SK-N-SH (cell line): ENCODE measurements at regions not wholly inside any gene's neighbourhood (a gene's known extent, or its start where the extent isn't known, plus 50 kb on each side); places are given as distances from the start of the nearest gene placed in this dataset.

Experiments used
- CTCF ChIA-PET: fragments of 300-600, 350-600 bp; formaldehyde crosslinking; extraction: SDS; loops from one replicate; lab custom pipeline; 2021; lab: Yijun Ruan, JAX
- POLR2A ChIA-PET: fragments of 350-600 bp; sonication (Branson Sonifier 250); formaldehyde crosslinking; extraction: SDS; loops from one replicate; lab custom pipeline; 2020; ENCODE audit warnings: antibody characterized with exemption, inconsistent platforms; lab: Yijun Ruan, JAX
- DNase-seq: peaks from one replicate; pipeline ENCODE4 v3.0.0; 2012
- H2AFZ ChIP-seq: fragments of 200-600 bp; sonication (generic); 2 replicates; pipeline ENCODE4 v1.8.1; 2016; ENCODE audit warnings: antibody characterized with exemption, mild to moderate bottlenecking, low read depth
- H3F3A ChIP-seq: fragments of 200-600 bp; sonication (generic); replicated peaks from 2 replicates; pipeline ENCODE3; 2016; ENCODE audit warnings: antibody characterized with exemption, mild to moderate bottlenecking; ENCODE audit not compliant: insufficient read depth
- H3K27ac ChIP-seq, 2 experiments: fragments of 200-500 bp in 1 of 2; fragments of 200-600 bp in 1 of 2; sonication (Bioruptor generic) in 1 of 2; sonication (generic), shearing (Covaris generic) in 1 of 2; 2 replicates each; pipeline versions ENCODE4 v1.5.1 to v1.6.1; 2014 to 2016; ENCODE audit warnings: low read depth in 2 of 2, inconsistent platforms in 1 of 2, low read length in 1 of 2, mild to moderate bottlenecking in 1 of 2, mixed read lengths in 1 of 2
- H3K27me3 ChIP-seq: fragments of 200-600 bp; sonication (generic), shearing (Covaris generic); 2 replicates; pipeline ENCODE4 v1.6.1; 2016; ENCODE audit warnings: mixed run types; ENCODE audit not compliant: insufficient read depth
- H3K36me3 ChIP-seq, 2 experiments: fragments of 200-500 bp in 1 of 2; fragments of 200-600 bp in 1 of 2; sonication (Bioruptor generic) in 1 of 2; sonication (generic) in 1 of 2; replicated peaks in 1 of 2; 2 replicates each; pipeline versions ENCODE3 to v1.5.1; 2014 to 2016; ENCODE audit warnings: low read length in 1 of 2, mild to moderate bottlenecking in 1 of 2; ENCODE audit not compliant: insufficient read depth in 2 of 2, control insufficient read depth in 1 of 2
- H3K4me1 ChIP-seq, 2 experiments: fragments of 200-500 bp in 1 of 2; fragments of 200-600 bp in 1 of 2; sonication (Bioruptor generic) in 1 of 2; sonication (generic), shearing (Covaris generic) in 1 of 2; 2 replicates each; pipeline versions ENCODE4 v1.5.1 to v1.6.1; 2014 to 2016; ENCODE audit warnings: low read depth in 1 of 2, low read length in 1 of 2, mixed run types in 1 of 2; ENCODE audit not compliant: insufficient read depth in 2 of 2, control insufficient read depth in 1 of 2
- H3K4me2 ChIP-seq: fragments of 200-600 bp; sonication (generic), shearing (Covaris generic); 2 replicates; pipeline ENCODE4 v1.6.1; 2017; ENCODE audit warnings: mixed run types
- H3K4me3 ChIP-seq, 2 experiments: fragments of 200-500 bp in 1 of 2; fragments of 200-600 bp in 1 of 2; sonication (Bioruptor generic) in 1 of 2; sonication (generic), shearing (Covaris generic) in 1 of 2; 2 replicates each; pipeline versions ENCODE4 v1.5.1 to v1.8.1; 2014 to 2016; ENCODE audit warnings: low read depth in 2 of 2, inconsistent platforms in 1 of 2, low read length in 1 of 2, mild to moderate bottlenecking in 1 of 2, mixed read lengths in 1 of 2, moderate library complexity in 1 of 2
- H3K79me2 ChIP-seq: fragments of 200-600 bp; sonication (generic); 2 replicates; pipeline ENCODE4 v1.8.1; 2017; ENCODE audit warnings: mild to moderate bottlenecking; ENCODE audit not compliant: insufficient read depth
- H3K9ac ChIP-seq: fragments of 200-600 bp; sonication (generic); 2 replicates; pipeline ENCODE4 v1.6.1; 2017; ENCODE audit warnings: mixed run types
- H3K9me2 ChIP-seq: fragments of 200-600 bp; sonication (generic); 2 replicates; pipeline ENCODE4 v1.6.1; 2017; ENCODE audit warnings: mixed run types
- H3K9me3 ChIP-seq: fragments of 200-600 bp; sonication (generic); 2 replicates; pipeline ENCODE4 v1.6.1; 2017; ENCODE audit warnings: mixed run types, mild to moderate bottlenecking, moderate library complexity
- H4K20me1 ChIP-seq: fragments of 200-600 bp; sonication (generic); 2 replicates; pipeline ENCODE4 v1.6.1; 2017; ENCODE audit warnings: mild to moderate bottlenecking, mixed run types; ENCODE audit not compliant: insufficient read depth
- ELF1 ChIP-seq: IDR thresholded peaks from 2 replicates; pipeline ENCODE4 v1.4.0; 2012
- EP300 ChIP-seq, 2 experiments: IDR thresholded peaks; 2 replicates each; pipeline versions ENCODE4 v1.4.0 to v1.6.1; 2012; ENCODE audit warnings: borderline replicate concordance in 1 of 2, low read depth in 1 of 2, low read length in 1 of 2
- FOXM1 ChIP-seq: IDR thresholded peaks from 2 replicates; pipeline ENCODE4 v1.4.0; 2012; ENCODE audit warnings: low read depth, mild to moderate bottlenecking
- GATA2 ChIP-seq: sonication (generic); formaldehyde crosslinking; IDR thresholded peaks from 2 replicates; pipeline ENCODE4 v1.5.0; 2020; ENCODE audit warnings: mild to moderate bottlenecking, missing genetic modification reagents
- MAX ChIP-seq: IDR thresholded peaks from 2 replicates; pipeline ENCODE4 v1.4.0; 2012; ENCODE audit warnings: low read depth
- MEF2A ChIP-seq: IDR thresholded peaks from 2 replicates; pipeline ENCODE4 v1.4.0; 2012; ENCODE audit warnings: low read depth, borderline replicate concordance
- MXI1 ChIP-seq: IDR thresholded peaks from 2 replicates; pipeline ENCODE4 v1.6.1; 2012; ENCODE audit warnings: mild to moderate bottlenecking, low read depth, low read length, improper control_type of control experiment
- NRF1 ChIP-seq: IDR thresholded peaks from 2 replicates; pipeline ENCODE4 v1.6.1; 2012; ENCODE audit warnings: low read depth, mild to moderate bottlenecking, low read length
- POLR2AphosphoS5 ChIP-seq: IDR thresholded peaks from 2 replicates; pipeline ENCODE4 v1.6.1; 2012; ENCODE audit warnings: low read depth, low read length
- RCOR1 ChIP-seq: fragments of 150-350 bp; IDR thresholded peaks from 2 replicates; pipeline ENCODE4 v1.6.1; 2017; ENCODE audit warnings: antibody characterized with exemption, low read length
- RFX5 ChIP-seq: IDR thresholded peaks from 2 replicates; pipeline ENCODE4 v1.6.1; 2012; ENCODE audit warnings: mild to moderate bottlenecking, improper control_type of control experiment, low read length
- RXRA ChIP-seq: IDR thresholded peaks from 2 replicates; pipeline ENCODE4 v1.4.0; 2012; ENCODE audit warnings: low read depth, mild to moderate bottlenecking, borderline replicate concordance
- TEAD4 ChIP-seq: IDR thresholded peaks from 2 replicates; pipeline ENCODE4 v1.4.0; 2012; ENCODE audit warnings: mild to moderate bottlenecking, borderline replicate concordance; ENCODE audit not compliant: insufficient read depth
- USF1 ChIP-seq: IDR thresholded peaks from 2 replicates; pipeline ENCODE4 v1.4.0; 2012; ENCODE audit warnings: low read depth, borderline replicate concordance
- USF2 ChIP-seq: fragments of 150-350 bp; IDR thresholded peaks from 2 replicates; pipeline ENCODE4 v1.6.1; 2017; ENCODE audit warnings: antibody characterized with exemption, low read length, low read depth, borderline replicate concordance
- YY1 ChIP-seq: IDR thresholded peaks from 2 replicates; pipeline ENCODE4 v1.4.0; 2012; ENCODE audit warnings: low read depth, mild to moderate bottlenecking
- ZBTB33 ChIP-seq: IDR thresholded peaks from 2 replicates; pipeline ENCODE4 v1.4.0; 2012; ENCODE audit warnings: low read depth, borderline replicate concordance
- WGBS: methylation state at CpG from one replicate; pipeline ENCODE4 v1.1.6; 2017; ENCODE audit warnings: low lambda C conversion rate; 5-methylcytosine and 5-hydroxymethylcytosine counted together

- no peak for TF ChIP-seq USF2
- TF ChIP-seq YY1: no peak
- no peak for TF ChIP-seq RXRA
- TF ChIP-seq GATA2 (CRISPR knock-in tag): no peak
- no peak for TF ChIP-seq ELF1
- TF ChIP-seq TEAD4: no peak
- TF ChIP-seq NRF1: no peak
- TF ChIP-seq RFX5: no peak
- TF ChIP-seq, all 33 proteins: peak for 0
These were observed 214.2 kb upstream of the ZBED5 start (continued) for GRCh38 chr11:11072067-11072466.

GRCh38 chr11:11071486-11071885 lies 213.6 kb upstream of the ZBED5 start:
- no peaks in the 10 kb centered on the region for H3K79me2 ChIP-seq
- no peaks in the 10 kb centered on the region for H3F3A ChIP-seq
- no peaks in the 10 kb centered on the region for H3K9me3 ChIP-seq
- H4K20me1 ChIP-seq: no peaks in the 10 kb centered on the region
- H3K9me2 ChIP-seq: no peaks in the 10 kb centered on the region
- no peak overlapping the region for H3K4me2 ChIP-seq
- WGBS: 0% methylated on average over 1 of the region's 1 CpG
- H3K36me3 ChIP-seq: no peaks in the 10 kb centered on the region
- no peak overlapping the region for H3K27ac ChIP-seq
- H3K4me1 ChIP-seq: no peaks in the 10 kb centered on the region
- H2AFZ ChIP-seq: no peak overlapping the region
- TF ChIP-seq YY1 (no peak), RXRA (no peak), MXI1 (no peak), USF1 (no peak), NRF1 (no peak)
- no peak overlapping the region for H3K9ac ChIP-seq
- no peak for DNase-seq
- CTCF ChIA-PET: interaction anchor here (0.7 to 2.8 kb wide), 3 partner anchors 43 to 896 kb away, joined by 3 to 6 read pairs (median 3); no protein-coding TSS in a partner anchor
- POLR2A ChIA-PET: no interaction called here
- no peak overlapping the region for H3K4me3 ChIP-seq
- no peaks in the 10 kb centered on the region; the same call in 1 of the 2 replicates for H3K27me3 ChIP-seq

GRCh38 chr11:11070976-11071375 lies 213.1 kb upstream of the ZBED5 start:
- H3F3A ChIP-seq: no peaks in the 10 kb centered on the region
- WGBS: 49% methylated on average over 8 of the region's 9 CpGs
- H2AFZ ChIP-seq: no peak overlapping the region
- H3K4me2 ChIP-seq: no peak overlapping the region
- no peaks in the 10 kb centered on the region; the same call in 1 of the 2 replicates for H3K27me3 ChIP-seq
- no peak for DNase-seq
- no peaks in the 10 kb centered on the region for H3K36me3 ChIP-seq
- H3K4me1 ChIP-seq: no peaks in the 10 kb centered on the region
- no peaks in the 10 kb centered on the region for H3K9me3 ChIP-seq
- POLR2A ChIA-PET: no interaction called here
- H3K9ac ChIP-seq: no peak overlapping the region
- no peaks in the 10 kb centered on the region for H3K9me2 ChIP-seq
- H3K27ac ChIP-seq: no peak overlapping the region
- CTCF ChIA-PET: interaction anchor here (1.2 to 2.8 kb wide), 2 partner anchors 43 to 717 kb away, joined by 3 to 6 read pairs; no protein-coding TSS in a partner anchor
- TF ChIP-seq RCOR1: no peak
- TF ChIP-seq MAX: no peak
- TF ChIP-seq ZBTB33: no peak
- TF ChIP-seq MEF2A: no peak
- TF ChIP-seq POLR2AphosphoS5: no peak
- no peak for TF ChIP-seq TEAD4
- TF ChIP-seq EP300 (IDR thresholded peaks at IDR 0.05; ENCODE audit: borderline replicate concordance in 1 of 2, low read depth in 1 of 2, low read length in 1 of 2): no peak
- TF ChIP-seq NRF1: no peak
- no peak for TF ChIP-seq FOXM1
- H4K20me1 ChIP-seq: no peaks in the 10 kb centered on the region
- no peaks in the 10 kb centered on the region for H3K79me2 ChIP-seq
- no peak overlapping the region for H3K4me3 ChIP-seq
